ENCODE measurements at regions not wholly inside any gene's neighbourhood (a gene's known extent, or its start where the extent isn't known, plus 50 kb on each side); places are given as distances from the start of the nearest gene placed in this dataset.

GRCh38 chrX:40936827-40937226 is 148.4 kb upstream of the USP9X start:
- no peak for TF ChIP-seq CTCF (IDR thresholded peaks at IDR 0.05; ENCODE audit: borderline replicate concordance, extremely low read depth, low read length, poor library complexity, severe bottlenecking)
- TF ChIP-seq EZH2 (IDR thresholded peaks at IDR 0.05; ENCODE audit: borderline replicate concordance, low read depth, low read length, severe bottlenecking): no peak
